Uterus (tissue), 3 donors: ENCODE measurements at regions not wholly inside any gene's neighbourhood (a gene's known extent, or its start where the extent isn't known, plus 50 kb on each side); places are given as distances from the start of the nearest gene placed in this dataset.

ENCODE experiments used
- DNase-seq, 2 donors: peaks; one replicate each; pipeline ENCODE4 v3.0.0-alpha.2; 2019 to 2020
- H3K27ac ChIP-seq, 2 donors: fragments of 200-600 bp; sonication (generic); 1 replicate in 1 of 2; 2 replicates in 1 of 2; pipeline ENCODE4 v1.5.1; 2016 to 2018
- H3K27me3 ChIP-seq, 2 donors: fragments of 200-600 bp; sonication (generic); one replicate each; pipeline ENCODE4 v1.5.1; 2018 to 2019; ENCODE audit warnings: control low read depth in 1 of 2
- H3K36me3 ChIP-seq, 2 donors: fragments of 200-600 bp; sonication (generic); one replicate each; pipeline ENCODE4 v1.5.1; 2019; ENCODE audit warnings: control low read depth in 1 of 2
- H3K4me1 ChIP-seq, 2 donors: fragments of 200-600 bp; sonication (generic); one replicate each; pipeline ENCODE4 v1.5.1; 2018 to 2019; ENCODE audit warnings: control low read depth in 1 of 2
- H3K4me3 ChIP-seq, 2 donors: fragments of 200-600 bp; sonication (generic); 1 replicate in 1 of 2; 2 replicates in 1 of 2; pipeline ENCODE4 v1.5.1; 2018 to 2019; ENCODE audit warnings: mild to moderate bottlenecking in 1 of 2
- H3K9me3 ChIP-seq, 2 donors: fragments of 200-600 bp; sonication (generic); one replicate each; pipeline ENCODE4 v1.5.1; 2019; ENCODE audit warnings: control low read depth in 1 of 2
- CTCF ChIP-seq, 4 experiments: fragments of 200-600 bp in 2 of 4; fragments of 450-650 bp in 2 of 4; sonication (generic) in 2 of 4; IDR thresholded peaks; one replicate each; pipeline ENCODE4 v1.5.1; 2016 to 2019; ENCODE audit warnings: antibody characterized with exemption in 4 of 4, mild to moderate bottlenecking in 2 of 4, moderate library complexity in 1 of 4
- POLR2A ChIP-seq, 2 donors: fragments of 450-650 bp; IDR thresholded peaks; one replicate each; pipeline ENCODE4 v1.6.1; 2016; ENCODE audit warnings: antibody characterized with exemption in 2 of 2, mild to moderate bottlenecking in 1 of 2, moderate library complexity in 1 of 2
- intact Hi-C: fragments of 100-400 bp; cut with DNase I; formaldehyde crosslinking; loops from one replicate; pipeline ENCODE4 v1.15.1; 2023; ENCODE audit warnings: low total_unique reads
- donor health status: DM: yes; HTN: yes; CAD: no.

DNA sequence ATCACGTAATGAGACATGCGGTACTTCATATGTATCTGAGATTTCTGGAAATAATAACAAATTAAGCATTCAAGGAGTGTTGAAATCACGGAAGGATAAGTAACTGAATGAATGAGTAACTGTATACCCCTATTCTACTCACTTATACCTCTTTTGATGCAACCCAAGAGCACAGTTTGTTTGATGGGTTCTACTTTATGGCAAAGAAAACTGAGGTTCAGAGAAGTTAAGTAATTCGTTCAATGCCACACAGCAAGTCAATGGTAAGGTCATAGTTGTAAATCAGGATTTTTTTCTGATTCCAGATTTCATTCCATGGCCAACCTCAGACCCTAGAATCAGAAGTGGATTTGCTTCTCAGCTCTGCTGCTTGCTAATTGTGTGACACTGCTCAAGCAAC is 544.5 kb upstream of the TBX3 start:
- Histone ChIP-seq H3K27ac (no peak overlapping the region), H3K9me3 (no peaks in the 10 kb centered on the region), H3K27me3 (no peaks in the 10 kb centered on the region), H3K4me1 (no peaks in the 10 kb centered on the region), H3K4me3 (no peak overlapping the region), H3K36me3 (no peaks in the 10 kb centered on the region)
- intact Hi-C loops, result no loop called here
- no peak for TF ChIP-seq CTCF (IDR thresholded peaks at IDR 0.05)
- DNase-seq, result no peak

- intact Hi-C loops, result no loop called here
- TF ChIP-seq CTCF (IDR thresholded peaks at IDR 0.05) (no peak), POLR2A (IDR thresholded peaks at IDR 0.05) (no peak)
- Histone ChIP-seq H3K4me1 (no peaks in the 10 kb centered on the region), H3K27me3 (no peaks in the 10 kb centered on the region), H3K4me3 (no peak overlapping the region), H3K27ac (no peak overlapping the region), H3K9me3 (no peaks in the 10 kb centered on the region), H3K36me3 (no peaks in the 10 kb centered on the region)
- DNase-seq, result no peak
These were observed 543.2 kb upstream of the TBX3 start for GRCh38 chr12:115227137-115227615.

DNA sequence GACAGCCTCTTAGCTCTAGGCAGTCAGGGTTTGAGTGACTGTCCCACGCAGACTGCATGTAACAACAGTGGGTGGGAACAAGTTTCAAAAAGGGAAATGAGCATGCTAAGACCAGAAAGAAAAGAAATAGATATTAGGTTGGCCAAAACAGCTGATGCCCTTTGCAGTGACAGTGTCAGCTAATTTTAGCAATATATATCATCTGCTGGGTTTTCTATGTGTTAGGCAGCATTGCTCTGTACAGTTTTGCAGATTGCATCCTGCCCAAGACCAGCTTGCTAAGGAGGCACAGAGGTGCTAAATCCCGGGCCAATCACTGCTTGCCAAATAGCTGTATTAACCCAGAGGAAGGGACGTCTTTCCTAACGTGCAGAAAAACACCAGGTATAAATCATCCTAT is 541.9 kb upstream of the TBX3 start:
- intact Hi-C loops, result no loop called here

DNA sequence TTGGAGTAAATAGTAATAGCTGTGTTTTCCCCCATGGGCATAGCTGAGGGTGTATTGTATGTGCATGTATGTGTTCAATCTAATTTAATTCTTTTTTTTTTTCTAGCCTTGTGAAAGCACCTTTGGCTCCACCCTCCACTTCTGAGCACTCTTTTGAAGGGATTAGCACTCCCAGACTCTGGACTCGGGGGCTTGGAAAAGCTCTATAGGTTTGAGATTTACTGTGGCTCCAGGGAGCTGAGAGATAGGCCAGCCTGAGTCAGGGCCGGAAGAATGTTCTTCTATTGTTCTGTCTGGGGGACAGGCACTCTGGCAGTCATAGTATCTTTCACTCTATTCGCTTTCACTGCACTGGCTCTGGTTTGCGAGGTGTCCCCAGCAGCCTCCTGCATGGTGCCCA is 540.0 kb upstream of the TBX3 start:
- no peak for DNase-seq
- Histone ChIP-seq H3K9me3 (no peaks in the 10 kb centered on the region), H3K36me3 (no peaks in the 10 kb centered on the region), H3K27ac (no peak overlapping the region), H3K4me3 (no peak overlapping the region), H3K4me1 (no peaks in the 10 kb centered on the region), H3K27me3 (no peaks in the 10 kb centered on the region)
- intact Hi-C loops, result no loop called here
- no peak for TF ChIP-seq POLR2A (IDR thresholded peaks at IDR 0.05)

More for the DNA sequence above, 541.9 kb upstream of the TBX3 start:
- Histone ChIP-seq H3K36me3 (no peaks in the 10 kb centered on the region), H3K4me3 (no peak overlapping the region), H3K27ac (no peak overlapping the region), H3K27me3 (no peaks in the 10 kb centered on the region), H3K9me3 (no peaks in the 10 kb centered on the region), H3K4me1 (no peaks in the 10 kb centered on the region)
- DNase-seq, result no peak
- no peak for TF ChIP-seq CTCF (IDR thresholded peaks at IDR 0.05)
- no peak for TF ChIP-seq POLR2A (IDR thresholded peaks at IDR 0.05)

GRCh38 chr12:115223322-115223721 is 539.3 kb upstream of the TBX3 start:
- TF ChIP-seq POLR2A (IDR thresholded peaks at IDR 0.05) (no peak), CTCF (IDR thresholded peaks at IDR 0.05) (no peak)
- Histone ChIP-seq H3K4me1 (no peaks in the 10 kb centered on the region), H3K27ac (no peak overlapping the region), H3K36me3 (no peaks in the 10 kb centered on the region), H3K4me3 (no peak overlapping the region), H3K27me3 (no peaks in the 10 kb centered on the region), H3K9me3 (no peaks in the 10 kb centered on the region)
- intact Hi-C loops, result no loop called here
- no peak for DNase-seq

DNA sequence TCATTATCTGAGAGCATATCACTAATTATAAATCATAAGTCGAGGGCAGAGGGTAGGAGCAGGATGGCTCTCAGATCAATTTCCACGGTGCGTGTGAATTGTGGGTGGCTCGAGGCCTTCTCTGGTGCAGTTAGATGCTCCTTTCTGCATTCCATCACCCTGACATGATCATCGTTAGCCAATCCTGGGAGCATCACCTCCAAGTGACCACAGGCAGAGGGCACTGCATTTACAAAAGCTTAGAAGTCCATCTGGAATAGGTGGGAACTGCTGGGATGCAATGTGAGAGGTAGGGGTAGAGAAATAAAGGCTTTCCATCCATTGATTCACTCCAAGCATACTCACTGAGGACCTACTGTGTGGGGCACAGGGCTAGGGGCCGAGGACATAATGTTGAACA is 538.2 kb upstream of the TBX3 start:
- Histone ChIP-seq H3K4me3 (no peak overlapping the region), H3K9me3 (no peaks in the 10 kb centered on the region), H3K27me3 (no peaks in the 10 kb centered on the region), H3K4me1 (no peaks in the 10 kb centered on the region), H3K36me3 (no peaks in the 10 kb centered on the region), H3K27ac (no peak overlapping the region)
- no peak for DNase-seq
- intact Hi-C loops, result no loop called here
- TF ChIP-seq POLR2A (IDR thresholded peaks at IDR 0.05) (no peak), CTCF (IDR thresholded peaks at IDR 0.05) (no peak)
